MM.1S (cell line): ENCODE measurements at regions not wholly inside any gene's neighbourhood (a gene's known extent, or its start where the extent isn't known, plus 50 kb on each side); places are given as distances from the start of the nearest gene placed in this dataset.

Source experiments
- EZH2phosphoT487 ChIP-seq: fragments of 300-600 bp; sonication (generic); IDR thresholded peaks from 2 replicates; pipeline ENCODE4 v1.6.1; 2018; ENCODE audit warnings: antibody characterized with exemption, low read length
- TF ChIP-seq, protein P1 (sequence below): fragments of 300-600 bp; sonication (generic); IDR thresholded peaks from 2 replicates; pipeline ENCODE4 v1.5.1; 2016; ENCODE audit warnings: antibody characterized with exemption, low read length, mixed read lengths

DNA sequence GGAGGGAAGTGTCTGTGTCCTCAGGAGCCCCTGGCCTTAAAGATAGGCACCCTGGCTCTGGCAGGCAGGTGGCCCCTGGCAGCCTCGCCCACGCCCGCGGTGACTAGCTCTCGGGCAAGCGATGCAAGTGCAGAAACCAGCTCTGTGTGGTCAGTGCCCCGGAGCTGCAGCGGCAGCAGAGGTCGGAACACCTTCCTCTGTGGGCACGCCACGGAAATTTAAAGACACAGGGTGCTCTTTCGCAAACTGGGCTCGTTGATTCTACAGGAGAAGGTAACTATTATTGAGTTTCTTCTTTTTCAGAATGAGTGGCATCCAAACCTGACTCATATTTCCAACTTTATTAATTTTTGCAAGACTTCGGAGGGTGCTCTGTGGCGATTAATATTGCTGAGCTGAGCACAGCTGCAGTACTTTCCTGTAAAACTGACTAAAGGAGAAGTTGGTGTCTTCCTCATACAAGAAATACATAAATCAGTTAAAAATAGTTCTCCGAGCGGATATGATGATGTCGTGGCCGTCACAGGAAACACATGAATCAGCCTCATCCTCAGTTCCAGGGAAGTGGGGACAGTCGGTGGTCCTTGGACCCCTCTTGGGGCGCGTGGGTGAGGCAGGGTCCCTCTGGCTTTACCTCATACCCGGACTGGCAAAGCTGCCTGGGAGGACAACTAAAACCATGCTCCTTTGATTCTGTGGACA is 120.2 kb downstream of the METRNL start:
- TF ChIP-seq, protein P1, sequence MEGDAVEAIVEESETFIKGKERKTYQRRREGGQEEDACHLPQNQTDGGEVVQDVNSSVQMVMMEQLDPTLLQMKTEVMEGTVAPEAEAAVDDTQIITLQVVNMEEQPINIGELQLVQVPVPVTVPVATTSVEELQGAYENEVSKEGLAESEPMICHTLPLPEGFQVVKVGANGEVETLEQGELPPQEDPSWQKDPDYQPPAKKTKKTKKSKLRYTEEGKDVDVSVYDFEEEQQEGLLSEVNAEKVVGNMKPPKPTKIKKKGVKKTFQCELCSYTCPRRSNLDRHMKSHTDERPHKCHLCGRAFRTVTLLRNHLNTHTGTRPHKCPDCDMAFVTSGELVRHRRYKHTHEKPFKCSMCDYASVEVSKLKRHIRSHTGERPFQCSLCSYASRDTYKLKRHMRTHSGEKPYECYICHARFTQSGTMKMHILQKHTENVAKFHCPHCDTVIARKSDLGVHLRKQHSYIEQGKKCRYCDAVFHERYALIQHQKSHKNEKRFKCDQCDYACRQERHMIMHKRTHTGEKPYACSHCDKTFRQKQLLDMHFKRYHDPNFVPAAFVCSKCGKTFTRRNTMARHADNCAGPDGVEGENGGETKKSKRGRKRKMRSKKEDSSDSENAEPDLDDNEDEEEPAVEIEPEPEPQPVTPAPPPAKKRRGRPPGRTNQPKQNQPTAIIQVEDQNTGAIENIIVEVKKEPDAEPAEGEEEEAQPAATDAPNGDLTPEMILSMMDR: no peak
- TF ChIP-seq EZH2phosphoT487: no peak
